HL-60 (cell line): ENCODE measurements at regions not wholly inside any gene's neighbourhood (a gene's known extent, or its start where the extent isn't known, plus 50 kb on each side); places are given as distances from the start of the nearest gene placed in this dataset.
A peak's percentile ranks its signal among the peaks of the same experiment; 100 is the strongest.
"Not testable (repeated sequence)": the region's sequence is repeated elsewhere in the genome, so short reads cannot be mapped to it uniquely, and the experiment has no call there.

Source experiments
- DNase-seq, 2 experiments: peaks; one replicate each; pipeline ENCODE4 v3.0.0-alpha.2; 2010 to 2020; ENCODE audit warnings: low read depth in 1 of 2, low spot score in 1 of 2
- H3K27ac ChIP-seq: fragments of 250-450 bp; sonication (Bioruptor Pico); replicated peaks from 2 replicates; pipeline ENCODE4 v1.5.1; 2020; ENCODE audit warnings: mild to moderate bottlenecking, moderate library complexity
- H3K27me3 ChIP-seq: fragments of 250-450 bp; sonication (Bioruptor Pico); 2 replicates; pipeline ENCODE4 v1.5.1; 2021; ENCODE audit warnings: mild to moderate bottlenecking, moderate library complexity; ENCODE audit not compliant: insufficient read depth, poor library complexity, severe bottlenecking
- H3K4me3 ChIP-seq: replicated peaks from 2 replicates; pipeline ENCODE4 v1.5.1; 2011; ENCODE audit warnings: mild to moderate bottlenecking, control low read depth, low read length; ENCODE audit not compliant: insufficient read depth
- CTCF ChIP-seq: IDR thresholded peaks from one replicate; pipeline ENCODE4 v1.5.1; 2011; ENCODE audit warnings: low read length, control low read depth, inconsistent platforms; ENCODE audit not compliant: insufficient read depth
- GABPA ChIP-seq: IDR thresholded peaks from 2 replicates; pipeline ENCODE4 v1.6.1; 2012; ENCODE audit warnings: low read depth
- POLR2AphosphoS5 ChIP-seq: IDR thresholded peaks from 2 replicates; pipeline ENCODE4 v1.6.1; 2012; ENCODE audit warnings: low read depth
- SPI1 ChIP-seq: IDR thresholded peaks from 2 replicates; pipeline ENCODE4 v1.6.1; 2012; ENCODE audit warnings: low read depth, mild to moderate bottlenecking, borderline replicate concordance
- TF ChIP-seq, protein P1 (sequence below): IDR thresholded peaks from 2 replicates; pipeline ENCODE4 v1.6.1; 2012; ENCODE audit warnings: low read depth; ENCODE audit not compliant: insufficient replicate concordance

DNA sequence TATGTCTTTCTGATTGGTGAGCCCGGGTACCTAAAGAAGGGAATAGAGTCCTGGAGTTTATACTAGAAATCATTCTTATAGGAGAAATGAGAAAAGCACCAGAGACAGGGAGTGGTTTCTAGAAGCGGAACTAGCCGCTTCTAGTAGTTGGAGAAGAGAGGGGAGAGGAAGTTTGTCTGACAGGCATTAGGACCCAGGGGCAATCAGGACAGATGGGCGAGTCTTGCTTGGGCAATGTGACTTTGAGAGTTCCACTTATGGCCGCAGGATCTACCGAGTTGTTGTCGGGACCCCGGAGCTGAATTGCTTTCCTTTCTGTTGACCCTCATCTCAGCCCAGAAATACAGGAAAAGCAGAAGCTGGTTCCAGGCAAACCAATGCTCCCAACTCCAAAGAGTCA is 596.8 kb upstream of the CNTN5 start:
- H3K27ac ChIP-seq: peak overlapping the region; percentile 37; the same call in 1 of the 2 replicates
- TF ChIP-seq GABPA: peak; percentile 71
- TF ChIP-seq POLR2AphosphoS5: peak; percentile 73
- TF ChIP-seq SPI1: peak; percentile 85
- no peak for TF ChIP-seq CTCF
- TF ChIP-seq, protein P1, sequence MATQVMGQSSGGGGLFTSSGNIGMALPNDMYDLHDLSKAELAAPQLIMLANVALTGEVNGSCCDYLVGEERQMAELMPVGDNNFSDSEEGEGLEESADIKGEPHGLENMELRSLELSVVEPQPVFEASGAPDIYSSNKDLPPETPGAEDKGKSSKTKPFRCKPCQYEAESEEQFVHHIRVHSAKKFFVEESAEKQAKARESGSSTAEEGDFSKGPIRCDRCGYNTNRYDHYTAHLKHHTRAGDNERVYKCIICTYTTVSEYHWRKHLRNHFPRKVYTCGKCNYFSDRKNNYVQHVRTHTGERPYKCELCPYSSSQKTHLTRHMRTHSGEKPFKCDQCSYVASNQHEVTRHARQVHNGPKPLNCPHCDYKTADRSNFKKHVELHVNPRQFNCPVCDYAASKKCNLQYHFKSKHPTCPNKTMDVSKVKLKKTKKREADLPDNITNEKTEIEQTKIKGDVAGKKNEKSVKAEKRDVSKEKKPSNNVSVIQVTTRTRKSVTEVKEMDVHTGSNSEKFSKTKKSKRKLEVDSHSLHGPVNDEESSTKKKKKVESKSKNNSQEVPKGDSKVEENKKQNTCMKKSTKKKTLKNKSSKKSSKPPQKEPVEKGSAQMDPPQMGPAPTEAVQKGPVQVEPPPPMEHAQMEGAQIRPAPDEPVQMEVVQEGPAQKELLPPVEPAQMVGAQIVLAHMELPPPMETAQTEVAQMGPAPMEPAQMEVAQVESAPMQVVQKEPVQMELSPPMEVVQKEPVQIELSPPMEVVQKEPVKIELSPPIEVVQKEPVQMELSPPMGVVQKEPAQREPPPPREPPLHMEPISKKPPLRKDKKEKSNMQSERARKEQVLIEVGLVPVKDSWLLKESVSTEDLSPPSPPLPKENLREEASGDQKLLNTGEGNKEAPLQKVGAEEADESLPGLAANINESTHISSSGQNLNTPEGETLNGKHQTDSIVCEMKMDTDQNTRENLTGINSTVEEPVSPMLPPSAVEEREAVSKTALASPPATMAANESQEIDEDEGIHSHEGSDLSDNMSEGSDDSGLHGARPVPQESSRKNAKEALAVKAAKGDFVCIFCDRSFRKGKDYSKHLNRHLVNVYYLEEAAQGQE: no peak
- no peak overlapping the region for H3K4me3 ChIP-seq
- H3K27me3 ChIP-seq: no peaks in the 10 kb centered on the region
- DNase-seq: peak; percentile 17 to 77

- H3K27me3 ChIP-seq, H3K4me3 ChIP-seq, DNase-seq, H3K27ac ChIP-seq: not testable (repeated sequence)
Observed at GRCh38 chr11:98424773-98425172, 596.0 kb upstream of the CNTN5 start.

- no peak for DNase-seq
- H3K27me3 ChIP-seq: no peaks in the 10 kb centered on the region
- H3K4me3 ChIP-seq: no peak overlapping the region
- no peak for TF ChIP-seq GABPA
- TF ChIP-seq, protein P1: no peak
- TF ChIP-seq CTCF: no peak
- TF ChIP-seq SPI1: no peak
- no peak for TF ChIP-seq POLR2AphosphoS5
- H3K27ac ChIP-seq: no peak overlapping the region
Observed at GRCh38 chr11:98431463-98432359, 589.0 kb upstream of the CNTN5 start.

- no peak for TF ChIP-seq POLR2AphosphoS5
- TF ChIP-seq, protein P1: no peak
- TF ChIP-seq GABPA: no peak
- no peak for TF ChIP-seq CTCF
- TF ChIP-seq SPI1: no peak
- Histone ChIP-seq H3K27ac (no peak overlapping the region), H3K4me3 (no peak overlapping the region), H3K27me3 (no peaks in the 10 kb centered on the region)
- DNase-seq: no peak
Observed at GRCh38 chr11:98434296-98434695, 586.5 kb upstream of the CNTN5 start.
